Osteocyte (in vitro differentiated cells): ENCODE measurements at regions not wholly inside any gene's neighbourhood (a gene's known extent, or its start where the extent isn't known, plus 50 kb on each side); places are given as distances from the start of the nearest gene placed in this dataset.

Experiments
- DNase-seq: peaks from one replicate; pipeline ENCODE4 v3.0.0; 2021; ENCODE audit warnings: mixed read lengths; ENCODE audit not compliant: unreplicated experiment; ENCODE audit errors: extremely low spot score
- H3K27ac Mint-ChIP-seq: one replicate; pipeline ENCODE4 v1.8.0; 2021; ENCODE audit warnings: mild to moderate bottlenecking, mixed read lengths; ENCODE audit not compliant: unreplicated experiment
- H3K27me3 Mint-ChIP-seq: one replicate; pipeline ENCODE4 v1.8.0; 2021; ENCODE audit warnings: mixed read lengths; ENCODE audit not compliant: unreplicated experiment
- H3K36me3 Mint-ChIP-seq: one replicate; pipeline ENCODE4 v1.8.0; 2021; ENCODE audit warnings: mixed read lengths; ENCODE audit not compliant: unreplicated experiment
- H3K4me1 Mint-ChIP-seq: one replicate; pipeline ENCODE4 v1.8.0; 2021; ENCODE audit warnings: mixed read lengths; ENCODE audit not compliant: unreplicated experiment
- H3K4me3 Mint-ChIP-seq: one replicate; pipeline ENCODE4 v1.8.0; 2021; ENCODE audit warnings: mild to moderate bottlenecking, moderate library complexity, mixed read lengths; ENCODE audit not compliant: unreplicated experiment
- H3K9me3 Mint-ChIP-seq: one replicate; pipeline ENCODE4 v1.8.0; 2021; ENCODE audit warnings: mixed read lengths; ENCODE audit not compliant: unreplicated experiment
- TF ChIP-seq, protein P1 (sequence below): fragments of 200-600 bp; sonication (generic); IDR thresholded peaks from 2 replicates; pipeline ENCODE4 v1.5.0; 2021; ENCODE audit warnings: antibody characterized with exemption, mild to moderate bottlenecking, moderate library complexity

DNA sequence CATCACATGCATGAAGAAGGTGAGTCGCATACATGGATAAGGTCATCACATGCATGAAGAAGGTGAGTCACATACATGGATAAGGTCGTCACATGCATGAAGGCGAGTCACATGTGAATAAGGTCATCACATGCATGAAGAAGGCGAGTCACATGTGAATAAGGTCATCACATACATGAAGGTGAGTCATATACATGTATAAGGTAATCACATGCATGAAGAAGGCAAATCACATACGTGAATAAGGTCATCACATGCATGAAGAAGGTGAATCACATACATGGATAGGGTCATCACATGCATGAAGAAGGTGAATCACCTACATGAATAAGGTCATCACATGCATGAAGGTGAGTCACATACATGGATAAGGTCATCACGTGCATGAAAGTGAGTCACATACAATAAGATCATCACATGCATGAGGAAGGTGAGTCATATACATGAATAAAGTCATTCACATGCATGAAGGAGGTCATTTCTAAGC, 105.1 kb upstream of the SDK2 start:
- no peak overlapping the region for H3K4me3 Mint-ChIP-seq

DNA sequence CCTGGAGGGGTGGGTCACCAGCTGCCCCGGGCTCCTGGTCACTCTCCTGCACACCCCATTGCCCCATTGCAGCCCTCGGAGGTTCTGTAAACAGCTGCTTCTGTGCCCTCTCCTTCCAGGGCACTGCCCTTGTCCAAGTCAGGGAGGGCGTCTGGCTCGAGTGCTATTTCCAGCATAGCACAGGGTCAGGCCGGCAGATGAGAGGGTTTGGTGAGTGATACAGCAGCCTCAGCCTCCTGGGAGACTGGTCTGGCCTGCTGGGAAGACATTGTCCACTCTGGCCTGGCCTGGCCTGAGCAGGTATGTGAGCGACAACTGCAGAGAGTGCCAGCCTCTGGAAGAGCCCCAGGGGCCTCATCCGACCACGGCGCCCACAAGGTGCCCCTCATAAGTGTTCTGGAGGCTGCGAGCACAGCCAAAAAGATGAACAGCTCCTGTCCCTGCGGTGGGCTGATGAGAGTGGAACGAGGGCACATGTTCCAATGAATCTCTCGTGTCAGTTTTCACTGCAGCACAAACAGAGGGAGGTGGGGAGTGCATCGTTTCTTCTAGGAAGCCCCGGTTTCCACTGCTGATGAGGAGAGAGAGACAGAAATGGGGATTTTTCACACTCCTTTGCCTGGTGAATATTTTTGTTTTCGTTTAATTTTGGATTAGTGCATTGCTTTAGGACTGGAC, 105.8 kb upstream of the SDK2 start:
- no peak for DNase-seq

More for the DNA sequence above, 105.1 kb upstream of the SDK2 start:
- DNase-seq = no peak
- Mint-ChIP-seq H3K27me3 (peaks cover 6% of the 10 kb centered on the region), H3K9me3 (no peaks in the 10 kb centered on the region), H3K4me1 (no peaks in the 10 kb centered on the region), H3K27ac (no peak overlapping the region), H3K36me3 (no peaks in the 10 kb centered on the region)
- TF ChIP-seq, protein P1, sequence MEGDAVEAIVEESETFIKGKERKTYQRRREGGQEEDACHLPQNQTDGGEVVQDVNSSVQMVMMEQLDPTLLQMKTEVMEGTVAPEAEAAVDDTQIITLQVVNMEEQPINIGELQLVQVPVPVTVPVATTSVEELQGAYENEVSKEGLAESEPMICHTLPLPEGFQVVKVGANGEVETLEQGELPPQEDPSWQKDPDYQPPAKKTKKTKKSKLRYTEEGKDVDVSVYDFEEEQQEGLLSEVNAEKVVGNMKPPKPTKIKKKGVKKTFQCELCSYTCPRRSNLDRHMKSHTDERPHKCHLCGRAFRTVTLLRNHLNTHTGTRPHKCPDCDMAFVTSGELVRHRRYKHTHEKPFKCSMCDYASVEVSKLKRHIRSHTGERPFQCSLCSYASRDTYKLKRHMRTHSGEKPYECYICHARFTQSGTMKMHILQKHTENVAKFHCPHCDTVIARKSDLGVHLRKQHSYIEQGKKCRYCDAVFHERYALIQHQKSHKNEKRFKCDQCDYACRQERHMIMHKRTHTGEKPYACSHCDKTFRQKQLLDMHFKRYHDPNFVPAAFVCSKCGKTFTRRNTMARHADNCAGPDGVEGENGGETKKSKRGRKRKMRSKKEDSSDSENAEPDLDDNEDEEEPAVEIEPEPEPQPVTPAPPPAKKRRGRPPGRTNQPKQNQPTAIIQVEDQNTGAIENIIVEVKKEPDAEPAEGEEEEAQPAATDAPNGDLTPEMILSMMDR = no peak

DNA sequence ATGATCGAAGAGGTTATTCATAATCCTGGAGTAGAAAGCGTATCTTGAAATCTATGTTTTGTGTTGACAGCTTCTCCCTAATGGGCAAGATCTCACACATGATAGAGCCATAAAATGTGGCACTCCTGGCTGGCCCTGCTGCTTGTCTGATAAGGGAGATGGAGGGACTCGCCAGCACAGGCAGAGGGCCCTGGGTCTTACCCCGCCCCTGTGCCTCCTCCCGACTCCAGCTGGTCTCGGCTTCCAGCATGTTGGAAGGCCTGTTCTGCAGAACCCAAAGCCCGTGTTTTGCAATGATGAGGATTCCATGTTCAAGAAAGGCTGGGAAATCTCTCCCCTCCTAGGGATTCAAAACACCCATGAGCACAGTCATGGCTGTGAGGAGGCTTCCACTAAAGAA, 106.7 kb upstream of the SDK2 start:
- DNase-seq = no peak
- H3K4me1 Mint-ChIP-seq = no peaks in the 10 kb centered on the region
- no peaks in the 10 kb centered on the region for H3K9me3 Mint-ChIP-seq
- H3K27me3 Mint-ChIP-seq = peaks cover 9% of the 10 kb centered on the region
- TF ChIP-seq, protein P1 = no peak
- H3K36me3 Mint-ChIP-seq = no peaks in the 10 kb centered on the region
- no peak overlapping the region for H3K4me3 Mint-ChIP-seq
- no peak overlapping the region for H3K27ac Mint-ChIP-seq

More for the DNA sequence above, 105.8 kb upstream of the SDK2 start:
- no peaks in the 10 kb centered on the region for H3K36me3 Mint-ChIP-seq
- H3K4me3 Mint-ChIP-seq = no peak overlapping the region
- no peak overlapping the region for H3K27ac Mint-ChIP-seq
- TF ChIP-seq, protein P1 = no peak
- peaks cover 5% of the 10 kb centered on the region for H3K27me3 Mint-ChIP-seq
- H3K4me1 Mint-ChIP-seq = no peaks in the 10 kb centered on the region
- no peaks in the 10 kb centered on the region for H3K9me3 Mint-ChIP-seq

DNA sequence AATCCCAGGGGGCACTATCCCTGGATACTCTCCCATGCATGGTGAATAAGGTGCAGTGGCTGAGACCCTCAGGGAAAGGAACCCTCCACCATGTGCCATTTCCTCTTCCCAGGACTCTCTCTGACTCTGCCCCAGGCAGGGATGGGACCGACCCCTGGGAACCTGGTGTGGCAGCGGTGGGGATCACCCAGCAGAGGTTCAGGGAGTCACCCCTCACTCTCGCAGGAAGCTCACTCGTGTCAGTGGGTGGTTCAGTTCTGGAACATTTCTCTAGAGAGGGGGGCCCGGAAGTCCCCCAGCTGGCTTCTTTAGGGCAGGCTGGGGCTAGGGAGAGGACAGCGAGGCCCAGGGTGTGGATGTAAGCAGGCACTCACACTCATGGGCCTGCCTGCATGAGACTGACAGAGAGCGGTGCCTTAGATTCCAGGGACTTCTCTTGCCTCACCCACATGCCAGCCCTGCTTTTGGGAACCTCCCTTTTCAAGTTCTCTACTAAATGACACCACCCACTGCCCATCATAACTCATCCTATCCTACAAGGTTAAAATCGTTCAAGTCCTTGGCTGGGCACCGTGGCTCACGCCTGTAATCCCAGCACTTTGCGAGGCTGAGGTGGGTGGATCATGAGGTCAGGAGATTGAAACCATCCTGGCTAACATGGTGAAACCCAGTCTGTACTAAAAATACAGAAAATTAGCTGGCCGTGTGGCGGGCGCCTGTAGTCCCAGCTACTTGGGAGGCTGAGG, 109.7 kb upstream of the SDK2 start:
- Mint-ChIP-seq H3K9me3 (no peaks in the 10 kb centered on the region), H3K4me1 (no peaks in the 10 kb centered on the region)

More for the DNA sequence above, 109.7 kb upstream of the SDK2 start:
- Mint-ChIP-seq H3K27ac (no peak overlapping the region), H3K36me3 (no peaks in the 10 kb centered on the region), H3K4me3 (no peak overlapping the region), H3K27me3 (peaks cover 9% of the 10 kb centered on the region)
- TF ChIP-seq, protein P1 = no peak
- no peak for DNase-seq
